ENCODE measurements at regions not wholly inside any gene's neighbourhood (a gene's known extent, or its start where the extent isn't known, plus 50 kb on each side); places are given as distances from the start of the nearest gene placed in this dataset.

DNA sequence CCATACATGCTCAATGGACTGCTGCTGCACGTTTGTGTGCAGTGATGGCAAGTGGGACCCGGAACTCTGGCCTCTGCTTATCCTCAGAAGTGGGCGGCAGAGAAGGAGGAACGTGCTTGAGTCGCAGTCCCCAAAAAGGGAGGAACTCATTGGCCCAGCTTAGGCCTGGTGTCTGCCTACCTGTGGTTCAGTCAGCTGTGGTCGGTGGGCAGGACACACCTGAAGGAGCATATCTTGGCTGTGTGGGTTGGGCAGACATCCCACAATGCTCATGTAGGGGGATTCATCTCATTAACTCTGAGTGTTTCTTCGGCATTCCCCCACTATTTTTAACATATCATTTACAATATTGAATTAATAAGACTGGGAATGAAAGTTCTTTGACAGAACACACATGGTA, 122.9 kb upstream of the IL12B start:
- DNase-seq (ENCODE audit: low read depth, low spot score), result no peak

GRCh38 chr5:159456261-159456660, 126.0 kb upstream of the IL12B start:
- no peak for DNase-seq (ENCODE audit: low read depth, low spot score)

DNA sequence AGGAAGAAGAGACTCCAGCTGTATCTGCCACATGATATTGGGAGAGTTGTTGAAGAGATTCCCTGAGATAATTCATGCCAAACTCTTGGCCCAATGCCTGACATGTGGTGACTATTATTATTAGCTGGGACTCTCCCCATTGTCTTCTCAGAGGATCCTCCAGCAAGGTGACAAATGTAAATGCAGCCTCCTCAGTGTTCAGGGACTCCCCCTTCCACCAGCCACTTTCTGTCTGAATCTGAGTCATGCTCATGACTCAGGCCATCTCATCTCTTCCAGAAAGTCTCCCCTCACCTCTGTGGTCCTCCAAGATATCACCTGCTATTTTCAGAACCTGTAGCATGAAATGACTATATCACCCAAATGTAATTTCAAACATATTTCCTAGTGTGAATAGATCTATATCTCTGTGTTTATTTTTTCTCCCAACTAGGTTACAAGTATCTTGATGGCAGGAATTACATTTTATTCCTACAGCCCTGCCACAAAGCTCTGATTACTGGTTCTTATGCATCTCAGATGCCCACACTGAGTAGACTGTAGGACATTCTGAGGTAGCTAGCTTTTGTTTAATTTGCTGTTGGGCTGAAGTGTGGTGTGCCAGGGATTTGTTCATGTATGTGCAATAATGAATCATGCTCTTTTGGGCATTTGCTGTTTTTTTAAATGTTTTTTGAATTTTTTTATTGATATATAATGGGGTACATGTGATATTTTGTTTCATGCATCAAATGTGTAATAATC, 126.6 kb upstream of the IL12B start:
- DNase-seq (ENCODE audit: low read depth, low spot score), result no peak

- DNase-seq (ENCODE audit: low read depth, low spot score), result no peak
Observed at GRCh38 chr5:159458217-159458711, 128.0 kb upstream of the IL12B start.

DNA sequence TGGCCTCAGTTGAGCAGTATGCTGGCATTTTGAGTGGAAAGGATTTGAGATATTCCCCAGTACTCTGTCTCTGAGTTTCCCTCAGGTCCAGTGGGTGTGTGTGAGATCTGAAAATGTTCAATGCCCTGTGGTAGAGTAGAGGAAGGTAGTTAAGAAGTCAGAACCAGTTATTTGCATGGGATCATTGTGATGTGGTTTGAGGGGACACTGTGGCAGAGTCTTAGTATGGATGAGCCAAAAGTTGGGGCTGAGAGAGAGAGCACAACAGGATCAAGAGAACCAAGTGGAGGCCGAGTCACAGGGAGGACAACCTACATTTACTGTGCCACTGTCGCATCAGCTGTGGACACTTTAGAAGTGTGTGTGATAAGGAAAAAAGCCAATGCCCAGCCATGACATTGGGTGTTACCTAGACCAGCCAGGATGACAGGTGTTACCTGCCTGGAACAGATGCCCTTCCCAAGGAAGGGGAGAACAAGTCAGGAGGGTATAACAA, 128.9 kb upstream of the IL12B start:
- DNase-seq (ENCODE audit: low read depth, low spot score), result no peak

DNA sequence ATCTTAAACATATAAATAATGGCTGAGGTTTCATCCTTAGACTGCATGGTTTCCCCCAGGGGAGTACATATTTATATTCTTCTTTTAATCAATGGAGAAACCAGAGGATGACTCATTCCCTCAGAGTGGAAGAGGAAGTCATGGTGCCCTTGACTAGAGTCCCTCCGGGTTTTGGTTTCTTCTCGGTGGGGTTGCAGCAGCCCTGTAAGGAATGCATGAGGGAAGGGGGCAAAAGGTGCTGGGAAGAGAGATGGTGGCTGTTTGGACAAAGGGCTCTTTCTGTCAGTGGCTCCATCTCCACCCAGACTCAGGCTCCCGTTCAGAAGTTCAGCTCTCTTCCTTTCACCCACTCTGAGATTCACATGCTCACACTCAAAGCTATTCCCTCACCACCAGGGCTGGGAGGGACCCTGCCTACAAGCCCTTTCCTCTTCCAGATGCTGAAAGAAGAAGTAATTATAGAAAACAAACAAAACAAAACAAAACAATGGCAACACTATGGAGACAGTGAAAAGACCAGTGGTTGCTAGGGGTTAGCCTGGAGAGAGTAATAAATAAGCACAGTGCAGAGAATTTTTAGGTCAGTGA, 129.8 kb upstream of the IL12B start:
- no peak for DNase-seq (ENCODE audit: low read depth, low spot score)

DNA sequence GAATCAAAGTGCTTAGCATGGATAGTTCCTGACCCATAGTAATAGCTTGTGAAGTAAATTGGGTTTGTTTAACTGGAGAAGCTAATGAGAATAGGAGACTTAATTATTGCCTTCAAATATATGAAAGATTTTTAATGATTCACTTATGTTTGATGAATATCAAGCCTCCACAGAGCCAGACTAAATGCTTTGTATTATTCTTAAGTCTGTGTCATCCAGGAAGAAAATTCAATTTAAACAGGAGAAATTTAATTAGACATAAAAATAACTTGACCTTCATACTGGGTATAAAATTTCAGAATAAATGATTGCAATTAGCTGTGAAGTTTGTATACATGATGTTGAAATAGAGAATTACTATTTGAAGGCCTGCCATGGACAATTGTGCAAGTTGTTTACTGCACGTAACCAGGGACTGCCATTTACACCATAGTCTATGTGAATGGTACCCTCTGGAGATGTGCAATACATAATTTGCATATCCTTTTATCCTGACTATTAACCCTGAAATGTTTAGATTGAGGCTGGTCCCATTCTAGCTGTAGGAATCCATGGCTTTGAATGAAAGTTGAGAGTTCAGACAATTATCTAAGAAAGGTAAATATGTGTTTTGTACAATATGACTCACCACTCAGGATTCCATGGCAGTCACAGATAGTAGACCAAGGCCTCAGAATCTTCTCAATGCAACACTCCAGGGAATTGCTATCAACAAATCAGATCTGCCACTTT, 133.5 kb upstream of the IL12B start:
- peak; percentile 49 for DNase-seq (ENCODE audit: low read depth, low spot score)

- DNase-seq (ENCODE audit: low read depth, low spot score), result no peak
Observed at GRCh38 chr5:159465604-159466003, 135.3 kb upstream of the IL12B start.

DNA sequence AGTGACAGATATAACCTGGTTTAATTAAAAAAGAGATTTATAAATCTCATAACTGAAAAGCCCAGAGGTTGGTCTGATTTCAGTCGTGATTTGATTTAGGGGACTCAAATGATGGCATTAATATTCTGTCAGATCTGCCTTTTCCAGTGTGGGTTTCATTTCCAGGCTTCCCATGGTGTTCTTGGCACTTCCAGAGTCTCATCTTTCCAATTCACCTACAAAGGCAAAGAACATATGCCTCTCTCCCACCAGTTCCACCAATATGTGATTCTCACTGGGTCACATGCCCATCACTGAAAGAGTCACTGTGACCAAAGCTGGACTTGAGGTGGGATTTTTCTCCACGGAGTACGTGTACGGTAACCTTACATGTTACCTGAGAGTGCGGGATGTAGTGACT, 137.4 kb upstream of the IL12B start:
- no peak for DNase-seq (ENCODE audit: low read depth, low spot score)

- peak; percentile 36 for DNase-seq (ENCODE audit: low read depth, low spot score)
Observed at GRCh38 chr5:159469496-159470372, 139.4 kb upstream of the IL12B start.

DNA sequence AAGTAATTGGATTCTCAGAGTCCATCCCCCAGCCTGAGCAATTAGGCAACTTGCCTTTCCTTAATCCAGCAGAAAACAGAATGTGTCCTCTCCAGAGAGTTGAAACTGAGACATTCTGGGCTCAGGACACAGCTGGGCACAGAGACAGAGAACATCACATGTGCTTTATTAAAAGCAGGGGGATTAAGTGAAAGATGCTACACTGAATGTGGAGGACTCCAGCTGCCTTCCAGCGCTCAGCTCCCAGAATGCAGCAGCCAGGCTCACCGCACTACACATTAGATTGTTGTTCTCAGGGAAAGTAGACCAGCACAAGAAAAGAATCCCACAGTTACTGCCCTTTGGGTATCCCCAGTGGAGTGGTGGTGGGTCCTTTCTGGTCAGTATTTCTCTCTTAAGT, 141.6 kb upstream of the IL12B start:
- no peak for DNase-seq (ENCODE audit: low read depth, low spot score)

- no peak for DNase-seq (ENCODE audit: low read depth, low spot score)
Observed at GRCh38 chr5:159475026-159475425, 144.7 kb upstream of the IL12B start.

GRCh38 chr5:159478950-159479349, 148.7 kb upstream of the IL12B start:
- no peak for DNase-seq (ENCODE audit: low read depth, low spot score)

- no peak for DNase-seq (ENCODE audit: low read depth, low spot score)
Observed at GRCh38 chr5:159480849-159481248, 150.6 kb upstream of the IL12B start.

DNA sequence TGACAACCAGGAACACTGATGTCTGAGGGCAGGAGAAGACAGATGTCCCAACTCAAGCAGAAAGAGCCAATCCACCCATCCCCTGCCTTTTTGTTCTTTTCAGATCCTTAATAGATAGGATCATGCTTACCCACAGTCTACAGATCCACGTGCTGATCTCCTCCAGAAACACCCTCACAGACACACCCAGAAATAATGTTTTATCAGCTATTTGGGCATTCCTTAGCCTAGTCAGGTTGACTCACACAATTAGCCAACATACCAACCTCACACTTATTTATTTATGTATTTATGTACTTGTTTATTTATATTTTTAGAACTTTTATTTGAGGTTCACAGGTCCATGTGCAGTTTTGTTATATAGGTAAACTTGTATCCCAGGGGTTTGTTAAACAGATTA, 151.5 kb upstream of the IL12B start:
- no peak for DNase-seq (ENCODE audit: low read depth, low spot score)

- no peak for DNase-seq (ENCODE audit: low read depth, low spot score)
Observed at GRCh38 chr5:159486836-159487235, 156.5 kb upstream of the IL12B start.

GRCh38 chr5:159488516-159488915, 158.2 kb upstream of the IL12B start:
- no peak for DNase-seq (ENCODE audit: low read depth, low spot score)

DNA sequence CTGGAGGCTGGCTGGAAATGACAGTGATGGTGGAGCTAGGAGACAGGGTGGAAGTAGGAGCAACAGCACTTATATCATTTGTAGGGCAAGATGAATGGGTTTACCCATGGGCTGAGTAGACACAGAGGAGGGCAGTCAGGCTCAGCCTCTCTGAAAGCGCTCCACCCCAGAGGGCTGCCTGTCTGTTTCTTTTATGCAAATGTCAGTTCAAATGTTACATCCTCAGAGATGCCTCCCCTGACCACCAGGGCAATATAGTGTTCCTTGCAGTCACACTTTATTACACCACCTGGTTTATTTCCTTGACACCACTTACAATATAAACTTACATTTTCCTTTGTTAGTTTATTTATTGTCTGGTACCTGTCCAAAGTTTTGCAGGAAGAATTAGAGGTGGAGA, 159.5 kb upstream of the IL12B start:
- DNase-seq (ENCODE audit: low read depth, low spot score), result no peak

DNA sequence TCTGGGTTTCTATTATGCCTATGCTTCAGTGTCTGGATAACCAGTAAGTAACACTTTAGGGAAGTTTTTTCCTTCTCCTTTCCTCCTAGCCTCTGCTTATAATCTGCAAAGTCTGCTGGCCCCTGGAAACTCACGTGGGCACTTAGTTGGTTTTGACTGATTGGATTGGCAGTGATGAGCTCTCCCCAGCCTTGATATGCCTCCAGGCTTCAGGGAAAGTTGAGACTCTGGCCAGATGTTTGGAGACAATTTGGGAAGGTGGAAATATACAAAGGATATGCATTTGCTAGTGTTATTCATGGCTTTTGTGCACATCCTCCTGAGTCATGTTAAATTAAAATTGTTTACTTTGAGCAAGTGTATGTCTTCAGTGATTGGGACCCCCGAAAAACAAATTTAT, 160.2 kb upstream of the IL12B start:
- no peak for DNase-seq (ENCODE audit: low read depth, low spot score)

- no peak for DNase-seq (ENCODE audit: low read depth, low spot score)
Observed at GRCh38 chr5:159493696-159494095, 163.4 kb upstream of the IL12B start.

- no peak for DNase-seq (ENCODE audit: low read depth, low spot score)
Observed at GRCh38 chr5:159496773-159497172, 166.5 kb upstream of the IL12B start.

GRCh38 chr5:159497221-159497620, 166.9 kb upstream of the IL12B start:
- no peak for DNase-seq (ENCODE audit: low read depth, low spot score)

Data from astrocyte of the hippocampus (primary cell).